Astrocyte (in vitro differentiated cells and primary cell): ENCODE measurements at regions not wholly inside any gene's neighbourhood (a gene's known extent, or its start where the extent isn't known, plus 50 kb on each side); places are given as distances from the start of the nearest gene placed in this dataset.

Experiments used
- DNase-seq: peaks from one replicate; pipeline ENCODE4 v3.0.0-alpha.2; 2010; ENCODE audit warnings: low read depth
- FAIRE-seq: peaks from 2 replicates; lab custom pipeline; 2011; peaks lifted over from hg19 to GRCh38; lab: Jason Lieb, UNC
- H2AFZ ChIP-seq: 2 replicates; pipeline ENCODE4 v1.6.0; 2012; ENCODE audit warnings: low read depth, low read length, inconsistent platforms
- H3K27ac ChIP-seq: 2 replicates; pipeline ENCODE4 v1.5.1; 2011; ENCODE audit warnings: low read depth, low read length, inconsistent platforms
- H3K27me3 ChIP-seq: 2 replicates; pipeline ENCODE4 v1.6.0; 2011; ENCODE audit warnings: low read length, inconsistent platforms; ENCODE audit not compliant: insufficient read depth
- H3K36me3 ChIP-seq: 2 replicates; pipeline ENCODE4 v1.5.1; 2011; ENCODE audit warnings: low read length, inconsistent platforms; ENCODE audit not compliant: insufficient read depth
- H3K4me1 ChIP-seq: 2 replicates; pipeline ENCODE4 v1.5.1; 2011; ENCODE audit warnings: low read length, inconsistent platforms; ENCODE audit not compliant: insufficient read depth
- H3K4me2 ChIP-seq: 2 replicates; pipeline ENCODE4 v1.6.0; 2012; ENCODE audit warnings: low read length, inconsistent platforms
- H3K4me3 ChIP-seq: 2 replicates; pipeline ENCODE4 v1.5.1; 2011; ENCODE audit warnings: low read depth, mild to moderate bottlenecking, low read length, inconsistent platforms; ENCODE audit not compliant: insufficient read depth
- H3K79me2 ChIP-seq: 2 replicates; pipeline ENCODE4 v1.6.0; 2012; ENCODE audit warnings: mild to moderate bottlenecking, low read length, inconsistent platforms; ENCODE audit not compliant: insufficient read depth
- H3K9ac ChIP-seq: 2 replicates; pipeline ENCODE4 v1.6.0; 2012; ENCODE audit warnings: mild to moderate bottlenecking, low read length, inconsistent platforms
- H3K9me3 ChIP-seq: 2 replicates; pipeline ENCODE4 v1.5.1; 2012; ENCODE audit warnings: low read depth, mild to moderate bottlenecking, low read length, inconsistent platforms; ENCODE audit not compliant: insufficient read depth
- H4K20me1 ChIP-seq: 2 replicates; pipeline ENCODE4 v1.6.0; 2012; ENCODE audit warnings: low read length, inconsistent platforms; ENCODE audit not compliant: insufficient read depth
- H3K27ac Mint-ChIP-seq: one replicate; pipeline ENCODE4 v1.8.0; 2021; ENCODE audit warnings: mild to moderate bottlenecking, mixed read lengths; ENCODE audit not compliant: unreplicated experiment
- H3K27me3 Mint-ChIP-seq: one replicate; pipeline ENCODE4 v1.8.0; 2021; ENCODE audit warnings: low read depth, mixed read lengths; ENCODE audit not compliant: unreplicated experiment
- H3K36me3 Mint-ChIP-seq: one replicate; pipeline ENCODE4 v1.8.0; 2021; ENCODE audit warnings: low read depth, mixed read lengths; ENCODE audit not compliant: unreplicated experiment
- H3K4me1 Mint-ChIP-seq: one replicate; pipeline ENCODE4 v1.8.0; 2021; ENCODE audit warnings: low read depth, mixed read lengths; ENCODE audit not compliant: unreplicated experiment
- H3K4me3 Mint-ChIP-seq: one replicate; pipeline ENCODE4 v1.8.0; 2021; ENCODE audit warnings: mild to moderate bottlenecking, moderate library complexity, mixed read lengths; ENCODE audit not compliant: unreplicated experiment
- H3K9me3 Mint-ChIP-seq: one replicate; pipeline ENCODE4 v1.8.0; 2021; ENCODE audit warnings: mild to moderate bottlenecking, mixed read lengths; ENCODE audit not compliant: unreplicated experiment
- CTCF ChIP-seq: IDR thresholded peaks from 2 replicates; pipeline ENCODE4 v1.5.1; 2011; ENCODE audit warnings: low read depth, mild to moderate bottlenecking, inconsistent platforms, low read length, moderate library complexity; ENCODE audit not compliant: insufficient read depth
- EZH2 ChIP-seq: IDR thresholded peaks from 2 replicates; pipeline ENCODE4 v1.6.1; 2012; ENCODE audit warnings: mild to moderate bottlenecking, low read length, inconsistent platforms; ENCODE audit not compliant: insufficient read depth

DNA sequence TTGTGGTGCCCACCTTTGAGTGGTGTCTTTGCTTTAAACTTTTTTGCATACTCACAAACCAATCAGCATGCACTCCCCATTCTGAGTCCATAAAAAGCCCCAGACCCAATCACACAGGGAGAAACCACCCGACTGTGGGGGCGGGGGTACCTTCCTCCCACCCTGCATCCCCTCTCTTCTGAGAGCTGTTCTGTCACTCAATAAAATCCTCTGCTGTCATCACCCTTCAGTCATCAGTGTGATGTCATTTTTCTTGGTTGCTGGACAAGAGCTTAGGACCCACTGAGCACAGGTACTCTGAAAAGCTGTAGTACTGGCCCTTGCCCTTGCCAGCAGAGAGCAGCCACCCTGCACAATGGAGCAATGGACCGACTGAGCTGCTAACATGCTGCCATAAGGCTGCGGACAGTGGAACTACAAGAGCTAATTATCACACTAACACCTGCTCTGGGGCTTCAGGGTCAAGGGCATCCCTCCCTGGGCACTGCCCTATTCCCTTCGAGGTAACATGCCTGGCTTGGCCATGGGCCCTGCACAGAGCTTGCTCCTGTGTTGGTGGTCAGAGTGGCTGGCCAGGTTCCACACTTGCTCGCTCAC lies 62.9 kb upstream of the PGRMC2 start:
- H3K79me2 ChIP-seq = no peaks in the 10 kb centered on the region
- no peaks in the 10 kb centered on the region for H3K27me3 ChIP-seq
- H3K36me3 ChIP-seq = no peaks in the 10 kb centered on the region
- no peaks in the 10 kb centered on the region for H3K9me3 ChIP-seq
- H2AFZ ChIP-seq = no peak overlapping the region
- Mint-ChIP-seq H3K27ac (no peak overlapping the region), H3K4me3 (no peak overlapping the region), H3K4me1 (peaks cover 58% of the 10 kb centered on the region), H3K27me3 (no peaks in the 10 kb centered on the region), H3K36me3 (peaks cover 10% of the 10 kb centered on the region), H3K9me3 (peaks cover 3% of the 10 kb centered on the region)
- TF ChIP-seq EZH2 (no peak), CTCF (no peak)
- no peak overlapping the region for H3K9ac ChIP-seq
- DNase-seq = no peak
- H3K4me1 ChIP-seq = peaks cover 29% of the 10 kb centered on the region
- FAIRE-seq = no peak
- no peak overlapping the region for H3K4me3 ChIP-seq
- no peak overlapping the region for H3K4me2 ChIP-seq
- no peaks in the 10 kb centered on the region for H4K20me1 ChIP-seq
- no peak overlapping the region for H3K27ac ChIP-seq

DNA sequence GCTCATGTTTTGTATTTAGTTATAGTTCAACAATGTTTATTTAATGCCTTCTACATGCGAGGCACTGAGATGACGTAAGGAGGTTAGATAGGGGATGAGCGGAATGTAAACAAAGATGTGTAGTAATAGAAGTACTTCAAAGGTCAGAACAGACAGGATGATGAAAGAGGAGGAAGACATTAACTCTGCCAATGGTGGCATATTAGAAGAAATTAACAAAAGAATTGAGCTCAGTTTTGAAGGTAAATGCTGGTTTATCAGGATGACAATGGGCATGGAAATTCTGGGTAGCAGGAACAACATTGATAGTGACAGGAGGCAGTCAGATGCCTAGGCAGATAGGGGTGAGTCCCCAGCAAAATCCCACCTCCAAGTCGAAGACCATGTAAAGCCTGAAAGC lies 62.3 kb upstream of the PGRMC2 start:
- Histone ChIP-seq H3K27me3 (no peaks in the 10 kb centered on the region), H3K9ac (no peak overlapping the region), H3K79me2 (no peaks in the 10 kb centered on the region), H3K36me3 (no peaks in the 10 kb centered on the region), H3K4me2 (no peak overlapping the region), H4K20me1 (no peaks in the 10 kb centered on the region), H2AFZ (no peak overlapping the region), H3K9me3 (no peaks in the 10 kb centered on the region), H3K27ac (no peak overlapping the region), H3K4me3 (no peak overlapping the region), H3K4me1 (peaks cover 23% of the 10 kb centered on the region)
- no peak overlapping the region for H3K4me3 Mint-ChIP-seq
- H3K4me1 Mint-ChIP-seq = peaks cover 51% of the 10 kb centered on the region
- FAIRE-seq = no peak
- peak overlapping the region; percentile 94 for H3K27ac Mint-ChIP-seq
- peak; percentile 77 for DNase-seq
- peaks cover 3% of the 10 kb centered on the region for H3K9me3 Mint-ChIP-seq
- peaks cover 10% of the 10 kb centered on the region for H3K36me3 Mint-ChIP-seq
- TF ChIP-seq CTCF (no peak), EZH2 (no peak)
- no peaks in the 10 kb centered on the region for H3K27me3 Mint-ChIP-seq

GRCh38 chr4:128347930-128348660 lies 60.5 kb upstream of the PGRMC2 start:
- no peak overlapping the region for H3K4me3 Mint-ChIP-seq
- H3K4me1 Mint-ChIP-seq = peaks cover 37% of the 10 kb centered on the region
- no peak for DNase-seq
- Histone ChIP-seq H3K4me1 (peaks cover 12% of the 10 kb centered on the region), H3K4me2 (peak overlapping the region; percentile 53), H3K9ac (peak overlapping the region; percentile 55), H3K27ac (peak overlapping the region; percentile 40), H2AFZ (no peak overlapping the region), H3K27me3 (no peaks in the 10 kb centered on the region), H3K4me3 (no peak overlapping the region), H3K36me3 (no peaks in the 10 kb centered on the region), H3K9me3 (no peaks in the 10 kb centered on the region), H3K79me2 (no peaks in the 10 kb centered on the region), H4K20me1 (no peaks in the 10 kb centered on the region)
- peaks cover 3% of the 10 kb centered on the region for H3K9me3 Mint-ChIP-seq
- TF ChIP-seq CTCF (no peak), EZH2 (no peak)
- FAIRE-seq = peak; percentile 71
- no peaks in the 10 kb centered on the region for H3K27me3 Mint-ChIP-seq
- H3K27ac Mint-ChIP-seq = peak overlapping the region; percentile 94
- H3K36me3 Mint-ChIP-seq = peaks cover 10% of the 10 kb centered on the region
